IPS-18a (cell line): ENCODE measurements at regions not wholly inside any gene's neighbourhood (a gene's known extent, or its start where the extent isn't known, plus 50 kb on each side); places are given as distances from the start of the nearest gene placed in this dataset.
"Not testable (repeated sequence)": the region's sequence is repeated elsewhere in the genome, so short reads cannot be mapped to it uniquely, and the experiment has no call there.

Experiments
- H3K27ac ChIP-seq: one replicate; pipeline ENCODE4 v1.5.1; 2013; ENCODE audit warnings: low read length
- H3K27me3 ChIP-seq: one replicate; pipeline ENCODE4 v1.6.1; 2013; ENCODE audit warnings: mild to moderate bottlenecking, low read length; ENCODE audit not compliant: control insufficient read depth, insufficient read depth
- H3K36me3 ChIP-seq: one replicate; pipeline ENCODE4 v1.6.1; 2013; ENCODE audit warnings: low read depth, low read length; ENCODE audit not compliant: control insufficient read depth
- H3K4me1 ChIP-seq: one replicate; pipeline ENCODE4 v1.6.1; 2013; ENCODE audit warnings: low read depth, low read length; ENCODE audit not compliant: control insufficient read depth
- H3K4me3 ChIP-seq: one replicate; pipeline ENCODE4 v1.5.1; 2013; ENCODE audit warnings: low read length
- H3K9ac ChIP-seq: one replicate; pipeline ENCODE4 v1.6.1; 2013; ENCODE audit warnings: mild to moderate bottlenecking, low read length, moderate library complexity
- H3K9me3 ChIP-seq: one replicate; pipeline ENCODE4 v1.6.1; 2013; ENCODE audit warnings: low read depth, low read length; ENCODE audit not compliant: control insufficient read depth

- H3K36me3 ChIP-seq, H3K27ac ChIP-seq: not testable (repeated sequence)
Measured at GRCh38 chr2:87683451-87683850, 64.4 kb upstream of the PLGLB2 start.

DNA sequence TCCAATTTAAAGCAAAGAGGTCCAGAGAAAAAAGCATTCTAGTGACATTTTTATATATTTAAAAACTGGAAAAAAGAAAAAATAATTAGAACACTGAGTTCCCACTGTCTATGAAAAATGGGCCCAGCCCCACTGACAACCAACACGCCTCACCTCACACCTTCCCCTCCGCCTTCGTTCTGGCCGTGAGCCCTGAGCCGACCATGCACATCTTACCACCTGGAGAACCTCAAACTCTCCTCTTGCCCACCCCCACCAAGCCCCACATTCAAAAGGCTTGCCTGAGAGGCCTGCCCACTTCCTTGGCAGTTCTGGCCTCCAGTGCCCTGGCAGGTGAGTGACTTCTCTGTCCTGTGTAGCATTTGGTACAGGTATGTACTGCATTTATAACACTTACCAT lies 63.9 kb upstream of the PLGLB2 start:
- H3K9me3 ChIP-seq, H3K4me3 ChIP-seq, H3K27ac ChIP-seq, H3K9ac ChIP-seq, H3K27me3 ChIP-seq, H3K4me1 ChIP-seq, H3K36me3 ChIP-seq: not testable (repeated sequence)

More at GRCh38 chr2:87683451-87683850, 64.4 kb upstream of the PLGLB2 start:
- H3K9me3 ChIP-seq, H3K4me3 ChIP-seq, H3K27me3 ChIP-seq, H3K9ac ChIP-seq, H3K4me1 ChIP-seq: not testable (repeated sequence)

- H3K9me3 ChIP-seq, H3K9ac ChIP-seq, H3K27ac ChIP-seq, H3K27me3 ChIP-seq, H3K4me1 ChIP-seq, H3K4me3 ChIP-seq, H3K36me3 ChIP-seq: not testable (repeated sequence)
Measured at GRCh38 chr2:87685558-87685957, 62.3 kb upstream of the PLGLB2 start.

DNA sequence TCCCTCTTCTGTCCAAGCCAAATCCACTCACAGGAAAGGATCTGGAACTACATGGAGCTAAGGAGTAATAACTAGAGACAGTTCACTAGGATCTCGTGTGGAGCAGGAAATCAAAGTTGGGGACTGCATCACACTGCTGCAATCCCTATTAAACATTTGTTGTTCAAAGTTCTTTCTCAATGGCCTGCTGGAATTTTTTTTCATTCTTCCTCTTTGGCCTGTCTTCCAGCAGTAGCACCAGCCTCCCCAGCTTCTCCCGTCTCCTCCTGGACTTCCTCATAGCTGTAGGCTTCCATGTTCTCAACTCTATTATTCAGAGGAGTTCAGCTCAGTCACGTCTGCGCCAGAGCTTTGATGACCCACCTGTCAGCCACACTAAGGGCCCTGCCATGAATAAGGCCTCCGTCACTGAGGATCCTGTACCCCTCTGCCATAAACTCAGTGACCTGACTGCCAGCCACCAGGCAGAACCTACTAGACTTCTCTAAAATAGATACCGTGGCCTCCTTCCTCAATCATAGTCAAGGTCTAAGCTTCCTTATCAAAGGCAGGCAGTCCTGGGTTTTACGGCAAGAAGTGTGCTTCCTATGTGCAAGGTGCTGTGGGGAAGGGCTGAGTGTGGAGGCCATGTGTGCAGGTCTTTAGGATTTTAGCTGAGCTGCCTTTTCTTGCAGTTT lies 60.9 kb upstream of the PLGLB2 start:
- not testable (repeated sequence) for H3K4me3 ChIP-seq, H3K27me3 ChIP-seq, H3K9me3 ChIP-seq, H3K27ac ChIP-seq, H3K36me3 ChIP-seq, H3K4me1 ChIP-seq, H3K9ac ChIP-seq

GRCh38 chr2:87687550-87688270 lies 60.2 kb upstream of the PLGLB2 start:
- H3K4me3 ChIP-seq, H3K9ac ChIP-seq, H3K27ac ChIP-seq, H3K36me3 ChIP-seq, H3K9me3 ChIP-seq, H3K4me1 ChIP-seq, H3K27me3 ChIP-seq: not testable (repeated sequence)

DNA sequence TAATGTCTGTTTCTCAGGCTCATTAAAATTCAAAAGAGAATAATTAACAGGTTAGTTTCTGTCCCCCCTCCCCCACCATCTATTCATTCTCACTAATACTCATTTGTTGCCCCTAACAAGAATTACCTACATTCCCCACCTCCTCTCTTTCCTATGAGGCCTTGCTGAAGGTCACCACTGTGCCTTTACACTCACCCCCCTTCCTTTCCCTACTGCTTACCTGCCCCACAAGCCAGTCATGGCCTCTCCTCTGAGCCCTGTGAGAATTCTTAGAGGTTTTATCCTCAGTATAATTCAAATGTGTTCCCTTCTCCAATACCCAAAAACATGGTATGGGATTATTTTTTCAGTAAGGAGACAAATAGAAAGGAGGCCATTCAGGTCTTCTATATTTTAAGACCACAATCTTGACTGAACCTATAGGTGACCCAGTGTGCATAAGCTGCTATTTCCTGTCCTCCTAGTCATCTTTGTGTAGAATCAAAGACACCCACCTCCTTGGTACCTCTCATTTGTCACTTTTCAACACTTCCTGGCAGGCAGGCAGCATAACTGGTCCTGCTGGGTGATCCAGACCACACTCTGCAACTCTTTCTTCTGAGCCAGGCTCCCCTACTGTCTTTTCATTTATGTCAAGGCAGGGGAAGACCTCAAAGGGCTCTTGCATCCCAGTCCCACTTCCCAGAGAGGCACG lies 55.8 kb upstream of the PLGLB2 start:
- H3K9me3 ChIP-seq, H3K36me3 ChIP-seq, H3K27me3 ChIP-seq, H3K9ac ChIP-seq, H3K27ac ChIP-seq, H3K4me1 ChIP-seq, H3K4me3 ChIP-seq: not testable (repeated sequence)

DNA sequence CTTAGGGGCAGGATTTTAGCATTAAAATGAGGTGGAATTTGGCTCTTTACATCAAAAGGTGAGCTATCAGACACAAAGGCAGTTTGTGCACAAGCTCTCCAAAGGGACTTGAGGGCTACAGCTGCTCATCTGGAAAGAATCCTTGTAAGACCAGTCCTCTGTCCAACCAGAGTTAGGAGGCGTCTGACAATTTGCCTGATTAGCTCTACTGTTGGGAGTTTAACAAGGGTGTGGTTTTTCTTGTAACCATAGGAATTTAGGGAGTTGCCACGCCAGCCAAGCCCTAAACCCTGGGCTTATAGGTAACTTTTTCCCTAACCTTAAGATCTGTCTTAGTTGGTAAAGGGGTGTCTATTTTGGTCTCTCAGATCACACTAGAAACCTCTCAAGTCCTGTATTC lies 55.0 kb upstream of the PLGLB2 start:
- not testable (repeated sequence) for H3K36me3 ChIP-seq, H3K27me3 ChIP-seq, H3K27ac ChIP-seq, H3K4me1 ChIP-seq, H3K9ac ChIP-seq, H3K4me3 ChIP-seq, H3K9me3 ChIP-seq

DNA sequence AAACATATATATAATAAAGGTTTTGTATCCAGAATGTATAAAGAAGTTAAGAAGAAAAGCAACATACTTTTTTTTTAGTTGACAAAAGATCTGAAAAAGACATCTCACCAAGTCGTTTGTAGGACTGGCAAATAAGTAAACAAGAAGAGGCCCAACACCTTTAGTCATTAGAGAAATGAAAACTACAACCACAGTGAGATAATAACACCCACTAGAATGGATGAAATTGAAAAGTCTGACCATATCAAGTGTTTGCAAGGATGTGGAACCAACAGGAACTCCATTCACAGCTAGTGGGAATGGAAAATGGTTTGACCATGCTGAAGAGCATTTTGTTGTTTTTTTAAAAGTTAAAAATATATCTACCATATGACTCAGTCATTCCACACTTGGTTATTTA lies 54.0 kb upstream of the PLGLB2 start:
- not testable (repeated sequence) for H3K4me3 ChIP-seq, H3K36me3 ChIP-seq, H3K27me3 ChIP-seq, H3K9ac ChIP-seq, H3K4me1 ChIP-seq, H3K9me3 ChIP-seq, H3K27ac ChIP-seq

GRCh38 chr2:87695596-87696323 lies 52.1 kb upstream of the PLGLB2 start:
- H3K36me3 ChIP-seq, H3K9ac ChIP-seq, H3K27ac ChIP-seq, H3K4me3 ChIP-seq, H3K27me3 ChIP-seq, H3K4me1 ChIP-seq, H3K9me3 ChIP-seq: not testable (repeated sequence)
